KMS-11 (cell line): ENCODE measurements at regions not wholly inside any gene's neighbourhood (a gene's known extent, or its start where the extent isn't known, plus 50 kb on each side); places are given as distances from the start of the nearest gene placed in this dataset.

Source experiments
- H2AFZ ChIP-seq: fragments of 200-600 bp; sonication (generic); 2 replicates; pipeline ENCODE4 v1.6.1; 2016; ENCODE audit warnings: antibody characterized with exemption, mixed run types, low read depth
- H3K27ac ChIP-seq: fragments of 200-600 bp; sonication (generic); 2 replicates; pipeline ENCODE4 v1.6.1; 2016; ENCODE audit warnings: mild to moderate bottlenecking, mixed run types
- H3K27me3 ChIP-seq: fragments of 200-600 bp; sonication (generic); 2 replicates; pipeline ENCODE4 v1.6.1; 2017; ENCODE audit warnings: mild to moderate bottlenecking, low read depth, mixed run types, moderate library complexity; ENCODE audit not compliant: insufficient read depth
- H3K36me3 ChIP-seq: fragments of 200-600 bp; sonication (generic); 2 replicates; pipeline ENCODE4 v1.6.1; 2017; ENCODE audit warnings: mild to moderate bottlenecking, mixed run types; ENCODE audit not compliant: insufficient read depth
- H3K4me1 ChIP-seq: fragments of 200-600 bp; sonication (generic); 2 replicates; pipeline ENCODE4 v1.6.1; 2016; ENCODE audit warnings: mild to moderate bottlenecking, low read depth, mixed run types; ENCODE audit not compliant: poor library complexity, severe bottlenecking
- H3K4me2 ChIP-seq: fragments of 200-600 bp; sonication (generic); 2 replicates; pipeline ENCODE4 v1.7.0; 2016; ENCODE audit warnings: mild to moderate bottlenecking, mixed run types
- H3K4me3 ChIP-seq: fragments of 200-600 bp; sonication (generic); IDR thresholded peaks from 2 replicates; pipeline ENCODE4 v1.6.1; 2017; ENCODE audit warnings: low read depth, low read length, mixed read lengths; ENCODE audit not compliant: insufficient read depth
- H3K79me2 ChIP-seq: fragments of 200-600 bp; sonication (generic); 2 replicates; pipeline ENCODE4 v1.6.1; 2016; ENCODE audit warnings: low read depth, mixed run types; ENCODE audit not compliant: insufficient read depth
- H3K9ac ChIP-seq: fragments of 200-600 bp; sonication (generic); 2 replicates; pipeline ENCODE4 v1.6.1; 2016; ENCODE audit warnings: mild to moderate bottlenecking, mixed run types
- H4K20me1 ChIP-seq: fragments of 200-600 bp; sonication (generic); 2 replicates; pipeline ENCODE4 v1.6.1; 2016; ENCODE audit warnings: mild to moderate bottlenecking, mixed run types; ENCODE audit not compliant: insufficient read depth
- TF ChIP-seq, protein P1 (sequence below): fragments of 200-600 bp; sonication (generic); conservative IDR thresholded peaks from 2 replicates; pipeline ENCODE4 v1.6.1; 2017; ENCODE audit warnings: low read depth, mild to moderate bottlenecking, antibody characterized with exemption, low read length, moderate library complexity, mixed read lengths

- TF ChIP-seq, protein P1, sequence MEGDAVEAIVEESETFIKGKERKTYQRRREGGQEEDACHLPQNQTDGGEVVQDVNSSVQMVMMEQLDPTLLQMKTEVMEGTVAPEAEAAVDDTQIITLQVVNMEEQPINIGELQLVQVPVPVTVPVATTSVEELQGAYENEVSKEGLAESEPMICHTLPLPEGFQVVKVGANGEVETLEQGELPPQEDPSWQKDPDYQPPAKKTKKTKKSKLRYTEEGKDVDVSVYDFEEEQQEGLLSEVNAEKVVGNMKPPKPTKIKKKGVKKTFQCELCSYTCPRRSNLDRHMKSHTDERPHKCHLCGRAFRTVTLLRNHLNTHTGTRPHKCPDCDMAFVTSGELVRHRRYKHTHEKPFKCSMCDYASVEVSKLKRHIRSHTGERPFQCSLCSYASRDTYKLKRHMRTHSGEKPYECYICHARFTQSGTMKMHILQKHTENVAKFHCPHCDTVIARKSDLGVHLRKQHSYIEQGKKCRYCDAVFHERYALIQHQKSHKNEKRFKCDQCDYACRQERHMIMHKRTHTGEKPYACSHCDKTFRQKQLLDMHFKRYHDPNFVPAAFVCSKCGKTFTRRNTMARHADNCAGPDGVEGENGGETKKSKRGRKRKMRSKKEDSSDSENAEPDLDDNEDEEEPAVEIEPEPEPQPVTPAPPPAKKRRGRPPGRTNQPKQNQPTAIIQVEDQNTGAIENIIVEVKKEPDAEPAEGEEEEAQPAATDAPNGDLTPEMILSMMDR, result no peak
- no peaks in the 10 kb centered on the region for H3K36me3 ChIP-seq
- no peak overlapping the region for H2AFZ ChIP-seq
- no peak overlapping the region for H3K4me2 ChIP-seq
- H3K27me3 ChIP-seq, result no peaks in the 10 kb centered on the region
- H3K79me2 ChIP-seq, result no peaks in the 10 kb centered on the region
- H3K4me3 ChIP-seq, result no peak overlapping the region
- no peaks in the 10 kb centered on the region for H3K4me1 ChIP-seq
- no peak overlapping the region for H3K27ac ChIP-seq
- no peak overlapping the region for H3K9ac ChIP-seq
- no peaks in the 10 kb centered on the region for H4K20me1 ChIP-seq
Observed at GRCh38 chr2:220129391-220129790, 502.0 kb downstream of the SLC4A3 start.

GRCh38 chr2:220134756-220135534, 507.5 kb downstream of the SLC4A3 start:
- H3K9ac ChIP-seq, result no peak overlapping the region
- H4K20me1 ChIP-seq, result no peaks in the 10 kb centered on the region
- no peaks in the 10 kb centered on the region for H3K27me3 ChIP-seq
- H3K4me1 ChIP-seq, result no peaks in the 10 kb centered on the region
- H3K79me2 ChIP-seq, result no peaks in the 10 kb centered on the region
- no peaks in the 10 kb centered on the region for H3K36me3 ChIP-seq
- H3K4me3 ChIP-seq, result no peak overlapping the region
- H3K4me2 ChIP-seq, result no peak overlapping the region
- no peak overlapping the region for H2AFZ ChIP-seq
- H3K27ac ChIP-seq, result no peak overlapping the region
- TF ChIP-seq, protein P1, result no peak

- Histone ChIP-seq H3K4me2 (no peak overlapping the region), H4K20me1 (no peaks in the 10 kb centered on the region)
- TF ChIP-seq, protein P1, result no peak
Observed at GRCh38 chr2:220143336-220143735, 515.9 kb downstream of the SLC4A3 start.

DNA sequence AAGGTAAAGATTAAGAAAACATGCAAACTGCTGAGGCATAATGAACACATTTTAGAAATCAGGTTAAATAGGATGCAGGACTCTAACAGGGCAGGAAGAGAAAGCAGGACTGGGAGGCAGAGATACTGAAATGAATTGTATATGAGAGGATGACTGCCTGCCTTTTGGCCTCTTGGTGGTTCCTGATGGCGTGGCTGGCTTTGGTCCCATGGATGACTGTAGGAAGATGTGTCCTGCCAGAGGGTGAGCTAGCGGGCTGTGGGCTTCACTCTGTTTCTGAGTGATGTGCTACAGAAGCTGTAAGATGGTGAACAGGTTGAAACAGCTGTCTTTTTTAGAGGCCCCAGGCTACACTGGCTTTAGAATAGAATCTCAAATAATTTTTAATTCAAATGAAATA, 517.0 kb downstream of the SLC4A3 start:
- H3K79me2 ChIP-seq, result no peaks in the 10 kb centered on the region
- H3K9ac ChIP-seq, result no peak overlapping the region
- no peaks in the 10 kb centered on the region for H3K4me1 ChIP-seq
- H2AFZ ChIP-seq, result no peak overlapping the region
- H3K4me3 ChIP-seq, result no peak overlapping the region
- H4K20me1 ChIP-seq, result no peaks in the 10 kb centered on the region
- no peak overlapping the region for H3K4me2 ChIP-seq
- H3K36me3 ChIP-seq, result no peaks in the 10 kb centered on the region
- H3K27me3 ChIP-seq, result no peaks in the 10 kb centered on the region
- H3K27ac ChIP-seq, result no peak overlapping the region
- TF ChIP-seq, protein P1, result no peak

More at GRCh38 chr2:220143336-220143735, 515.9 kb downstream of the SLC4A3 start:
- Histone ChIP-seq H3K4me3 (no peak overlapping the region), H2AFZ (no peak overlapping the region), H3K79me2 (no peaks in the 10 kb centered on the region), H3K9ac (no peak overlapping the region), H3K27me3 (no peaks in the 10 kb centered on the region), H3K4me1 (no peaks in the 10 kb centered on the region), H3K36me3 (no peaks in the 10 kb centered on the region), H3K27ac (no peak overlapping the region)
